ENCODE measurements at regions not wholly inside any gene's neighbourhood (a gene's known extent, or its start where the extent isn't known, plus 50 kb on each side); places are given as distances from the start of the nearest gene placed in this dataset.

DNA sequence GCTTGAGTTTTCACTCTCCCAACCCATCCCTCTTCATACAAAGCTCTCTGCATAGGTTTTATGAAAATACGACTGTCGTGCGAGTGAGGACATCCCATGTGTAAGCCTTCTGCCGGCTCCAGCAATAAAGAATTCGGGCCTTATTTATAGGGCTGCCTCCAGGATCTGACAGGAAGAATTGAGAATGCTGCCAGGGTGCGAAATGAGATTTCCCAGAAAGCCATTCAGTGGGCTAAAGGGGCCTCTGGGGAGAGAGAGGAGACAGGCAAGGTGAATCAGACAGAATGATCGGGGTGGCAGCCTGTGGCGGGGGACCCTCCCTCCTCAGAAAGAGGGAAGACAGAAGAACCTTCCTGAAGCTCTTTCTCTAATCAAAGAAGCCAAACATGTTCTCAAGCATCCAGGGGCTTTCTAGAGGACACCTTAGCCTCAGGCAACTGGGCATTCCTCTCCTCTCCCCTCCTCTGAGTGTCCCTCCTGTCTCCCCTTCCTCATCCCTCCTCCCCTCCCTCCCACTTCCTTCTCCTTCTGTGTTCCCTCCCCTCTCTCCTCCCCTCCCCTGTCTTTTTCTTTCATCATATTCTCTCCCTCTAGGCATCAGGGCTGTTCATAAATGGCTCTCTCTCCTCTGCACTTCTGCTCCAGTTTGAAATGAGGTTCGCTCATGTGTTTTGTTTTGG lies 410.9 kb downstream of the TYW1 start:
- TF ChIP-seq, protein P1, sequence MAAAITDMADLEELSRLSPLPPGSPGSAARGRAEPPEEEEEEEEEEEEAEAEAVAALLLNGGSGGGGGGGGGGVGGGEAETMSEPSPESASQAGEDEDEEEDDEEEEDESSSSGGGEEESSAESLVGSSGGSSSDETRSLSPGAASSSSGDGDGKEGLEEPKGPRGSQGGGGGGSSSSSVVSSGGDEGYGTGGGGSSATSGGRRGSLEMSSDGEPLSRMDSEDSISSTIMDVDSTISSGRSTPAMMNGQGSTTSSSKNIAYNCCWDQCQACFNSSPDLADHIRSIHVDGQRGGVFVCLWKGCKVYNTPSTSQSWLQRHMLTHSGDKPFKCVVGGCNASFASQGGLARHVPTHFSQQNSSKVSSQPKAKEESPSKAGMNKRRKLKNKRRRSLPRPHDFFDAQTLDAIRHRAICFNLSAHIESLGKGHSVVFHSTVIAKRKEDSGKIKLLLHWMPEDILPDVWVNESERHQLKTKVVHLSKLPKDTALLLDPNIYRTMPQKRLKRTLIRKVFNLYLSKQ (tag by site-specific recombination; IDR thresholded peaks at IDR 0.05; ENCODE audit: borderline replicate concordance) = no peak
- no peak for TF ChIP-seq ZNF48 (tag by site-specific recombination; IDR thresholded peaks at IDR 0.05)
- no peak for TF ChIP-seq ZNF624 (tag by site-specific recombination; IDR thresholded peaks at IDR 0.05)
- TF ChIP-seq SP3 (tag by site-specific recombination; IDR thresholded peaks at IDR 0.05) = no peak
- POLR2A ChIA-PET = no interaction called here
- H3K4me1 ChIP-seq (ENCODE audit: control insufficient read depth, insufficient read depth, low read length) = no peaks in the 10 kb centered on the region
- no peak overlapping the region for H3K4me3 ChIP-seq (ENCODE audit: low read depth, low read length)
- no peak overlapping the region for H3K27ac ChIP-seq (ENCODE audit: extremely low read depth, low read depth, low read length)
- H3K36me3 ChIP-seq (ENCODE audit: control insufficient read depth in 2 of 2, insufficient read depth in 1 of 2, low read length in 2 of 2) = no peaks in the 10 kb centered on the region
- CTCF ChIA-PET = no interaction called here
- no peaks in the 10 kb centered on the region for H3K9me3 ChIP-seq (ENCODE audit: control insufficient read depth, insufficient read depth, low read depth, low read length)

DNA sequence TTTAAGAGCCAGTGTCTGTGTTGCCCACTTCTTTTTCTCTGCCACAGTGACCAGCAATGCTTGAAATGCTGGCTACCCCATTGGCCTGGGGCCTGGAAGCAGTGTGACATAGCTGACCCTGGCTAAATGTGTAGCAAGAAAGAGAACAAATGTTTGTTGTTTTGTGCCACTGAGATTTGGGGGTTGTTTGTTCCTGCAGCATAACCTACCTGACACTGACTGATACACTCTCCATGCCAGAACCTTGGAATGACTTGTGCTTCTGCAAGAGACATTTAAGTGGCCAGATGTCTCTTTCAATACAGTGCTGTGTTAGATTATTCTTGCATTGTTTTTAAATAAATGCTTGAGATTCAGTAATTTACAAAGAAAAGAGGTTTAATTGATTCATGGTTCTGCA lies 411.5 kb downstream of the TYW1 start:
- H3K9me3 ChIP-seq (ENCODE audit: control insufficient read depth, insufficient read depth, low read depth, low read length) = no peaks in the 10 kb centered on the region
- no peaks in the 10 kb centered on the region for H3K4me1 ChIP-seq (ENCODE audit: control insufficient read depth, insufficient read depth, low read length)
- ChIA-PET CTCF (interaction anchor here (0.6 kb wide), 1 partner anchor 10 kb away, joined by 3 read pairs; no protein-coding TSS in a partner anchor), POLR2A (no interaction called here)
- H3K4me3 ChIP-seq (ENCODE audit: low read depth, low read length) = no peak overlapping the region
- TF ChIP-seq KLF9 (tag by site-specific recombination; IDR thresholded peaks at IDR 0.05; ENCODE audit: low read depth) = no peak
- no peak for TF ChIP-seq ZNF621 (tag by site-specific recombination; IDR thresholded peaks at IDR 0.05)
- TF ChIP-seq, protein P2, sequence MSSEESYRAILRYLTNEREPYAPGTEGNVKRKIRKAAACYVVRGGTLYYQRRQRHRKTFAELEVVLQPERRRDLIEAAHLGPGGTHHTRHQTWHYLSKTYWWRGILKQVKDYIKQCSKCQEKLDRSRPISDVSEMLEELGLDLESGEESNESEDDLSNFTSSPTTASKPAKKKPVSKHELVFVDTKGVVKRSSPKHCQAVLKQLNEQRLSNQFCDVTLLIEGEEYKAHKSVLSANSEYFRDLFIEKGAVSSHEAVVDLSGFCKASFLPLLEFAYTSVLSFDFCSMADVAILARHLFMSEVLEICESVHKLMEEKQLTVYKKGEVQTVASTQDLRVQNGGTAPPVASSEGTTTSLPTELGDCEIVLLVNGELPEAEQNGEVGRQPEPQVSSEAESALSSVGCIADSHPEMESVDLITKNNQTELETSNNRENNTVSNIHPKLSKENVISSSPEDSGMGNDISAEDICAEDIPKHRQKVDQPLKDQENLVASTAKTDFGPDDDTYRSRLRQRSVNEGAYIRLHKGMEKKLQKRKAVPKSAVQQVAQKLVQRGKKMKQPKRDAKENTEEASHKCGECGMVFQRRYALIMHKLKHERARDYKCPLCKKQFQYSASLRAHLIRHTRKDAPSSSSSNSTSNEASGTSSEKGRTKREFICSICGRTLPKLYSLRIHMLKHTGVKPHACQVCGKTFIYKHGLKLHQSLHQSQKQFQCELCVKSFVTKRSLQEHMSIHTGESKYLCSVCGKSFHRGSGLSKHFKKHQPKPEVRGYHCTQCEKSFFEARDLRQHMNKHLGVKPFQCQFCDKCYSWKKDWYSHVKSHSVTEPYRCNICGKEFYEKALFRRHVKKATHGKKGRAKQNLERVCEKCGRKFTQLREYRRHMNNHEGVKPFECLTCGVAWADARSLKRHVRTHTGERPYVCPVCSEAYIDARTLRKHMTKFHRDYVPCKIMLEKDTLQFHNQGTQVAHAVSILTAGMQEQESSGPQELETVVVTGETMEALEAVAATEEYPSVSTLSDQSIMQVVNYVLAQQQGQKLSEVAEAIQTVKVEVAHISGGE (tag by site-specific recombination; conservative IDR thresholded peaks at IDR 0.05; ENCODE audit: low read depth) = no peak
- no peak for TF ChIP-seq ZNF510 (tag by site-specific recombination; IDR thresholded peaks at IDR 0.05; ENCODE audit: insufficient replicate concordance)
- TF ChIP-seq ZNF600 (tag by site-specific recombination; IDR thresholded peaks at IDR 0.05) = no peak
- no peak for TF ChIP-seq ZNF266 (tag by site-specific recombination; IDR thresholded peaks at IDR 0.05; ENCODE audit: low read depth)
- TF ChIP-seq, protein P3, sequence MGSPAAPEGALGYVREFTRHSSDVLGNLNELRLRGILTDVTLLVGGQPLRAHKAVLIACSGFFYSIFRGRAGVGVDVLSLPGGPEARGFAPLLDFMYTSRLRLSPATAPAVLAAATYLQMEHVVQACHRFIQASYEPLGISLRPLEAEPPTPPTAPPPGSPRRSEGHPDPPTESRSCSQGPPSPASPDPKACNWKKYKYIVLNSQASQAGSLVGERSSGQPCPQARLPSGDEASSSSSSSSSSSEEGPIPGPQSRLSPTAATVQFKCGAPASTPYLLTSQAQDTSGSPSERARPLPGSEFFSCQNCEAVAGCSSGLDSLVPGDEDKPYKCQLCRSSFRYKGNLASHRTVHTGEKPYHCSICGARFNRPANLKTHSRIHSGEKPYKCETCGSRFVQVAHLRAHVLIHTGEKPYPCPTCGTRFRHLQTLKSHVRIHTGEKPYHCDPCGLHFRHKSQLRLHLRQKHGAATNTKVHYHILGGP (tag by site-specific recombination; IDR thresholded peaks at IDR 0.05) = no peak
- TF ChIP-seq, protein P4, sequence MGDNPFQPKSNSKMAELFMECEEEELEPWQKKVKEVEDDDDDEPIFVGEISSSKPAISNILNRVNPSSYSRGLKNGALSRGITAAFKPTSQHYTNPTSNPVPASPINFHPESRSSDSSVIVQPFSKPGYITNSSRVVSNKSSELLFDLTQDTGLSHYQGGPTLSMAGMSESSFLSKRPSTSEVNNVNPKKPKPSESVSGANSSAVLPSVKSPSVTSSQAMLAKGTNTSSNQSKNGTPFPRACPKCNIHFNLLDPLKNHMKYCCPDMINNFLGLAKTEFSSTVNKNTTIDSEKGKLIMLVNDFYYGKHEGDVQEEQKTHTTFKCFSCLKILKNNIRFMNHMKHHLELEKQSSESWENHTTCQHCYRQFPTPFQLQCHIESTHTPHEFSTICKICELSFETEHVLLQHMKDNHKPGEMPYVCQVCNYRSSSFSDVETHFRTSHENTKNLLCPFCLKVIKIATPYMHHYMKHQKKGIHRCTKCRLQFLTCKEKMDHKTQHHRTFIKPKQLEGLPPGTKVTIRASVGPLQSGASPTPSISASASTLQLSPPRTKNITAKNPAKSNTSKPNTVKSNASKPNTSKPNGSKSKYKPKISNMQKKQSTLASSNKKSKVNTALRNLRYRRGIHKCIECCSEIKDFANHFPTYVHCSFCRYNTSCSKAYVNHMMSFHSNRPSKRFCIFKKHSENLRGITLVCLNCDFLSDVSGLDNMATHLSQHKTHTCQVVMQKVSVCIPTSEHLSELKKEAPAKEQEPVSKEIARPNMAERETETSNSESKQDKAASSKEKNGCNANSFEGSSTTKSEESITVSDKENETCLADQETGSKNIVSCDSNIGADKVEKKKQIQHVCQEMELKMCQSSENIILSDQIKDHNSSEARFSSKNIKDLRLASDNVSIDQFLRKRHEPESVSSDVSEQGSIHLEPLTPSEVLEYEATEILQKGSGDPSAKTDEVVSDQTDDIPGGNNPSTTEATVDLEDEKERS (tag by site-specific recombination; IDR thresholded peaks at IDR 0.05) = no peak
- TF ChIP-seq, protein P5, sequence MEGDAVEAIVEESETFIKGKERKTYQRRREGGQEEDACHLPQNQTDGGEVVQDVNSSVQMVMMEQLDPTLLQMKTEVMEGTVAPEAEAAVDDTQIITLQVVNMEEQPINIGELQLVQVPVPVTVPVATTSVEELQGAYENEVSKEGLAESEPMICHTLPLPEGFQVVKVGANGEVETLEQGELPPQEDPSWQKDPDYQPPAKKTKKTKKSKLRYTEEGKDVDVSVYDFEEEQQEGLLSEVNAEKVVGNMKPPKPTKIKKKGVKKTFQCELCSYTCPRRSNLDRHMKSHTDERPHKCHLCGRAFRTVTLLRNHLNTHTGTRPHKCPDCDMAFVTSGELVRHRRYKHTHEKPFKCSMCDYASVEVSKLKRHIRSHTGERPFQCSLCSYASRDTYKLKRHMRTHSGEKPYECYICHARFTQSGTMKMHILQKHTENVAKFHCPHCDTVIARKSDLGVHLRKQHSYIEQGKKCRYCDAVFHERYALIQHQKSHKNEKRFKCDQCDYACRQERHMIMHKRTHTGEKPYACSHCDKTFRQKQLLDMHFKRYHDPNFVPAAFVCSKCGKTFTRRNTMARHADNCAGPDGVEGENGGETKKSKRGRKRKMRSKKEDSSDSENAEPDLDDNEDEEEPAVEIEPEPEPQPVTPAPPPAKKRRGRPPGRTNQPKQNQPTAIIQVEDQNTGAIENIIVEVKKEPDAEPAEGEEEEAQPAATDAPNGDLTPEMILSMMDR (tag by site-specific recombination; IDR thresholded peaks at IDR 0.05) = no peak
- TF ChIP-seq, protein P6, sequence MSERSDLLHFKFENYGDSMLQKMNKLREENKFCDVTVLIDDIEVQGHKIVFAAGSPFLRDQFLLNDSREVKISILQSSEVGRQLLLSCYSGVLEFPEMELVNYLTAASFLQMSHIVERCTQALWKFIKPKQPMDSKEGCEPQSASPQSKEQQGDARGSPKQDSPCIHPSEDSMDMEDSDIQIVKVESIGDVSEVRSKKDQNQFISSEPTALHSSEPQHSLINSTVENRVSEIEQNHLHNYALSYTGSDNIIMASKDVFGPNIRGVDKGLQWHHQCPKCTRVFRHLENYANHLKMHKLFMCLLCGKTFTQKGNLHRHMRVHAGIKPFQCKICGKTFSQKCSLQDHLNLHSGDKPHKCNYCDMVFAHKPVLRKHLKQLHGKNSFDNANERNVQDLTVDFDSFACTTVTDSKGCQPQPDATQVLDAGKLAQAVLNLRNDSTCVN (tag by site-specific recombination; optimal IDR thresholded peaks at IDR 0.05) = no peak
- TF ChIP-seq ZNF404 (tag by site-specific recombination; IDR thresholded peaks at IDR 0.05) = no peak
- TF ChIP-seq ZNF623 (tag by site-specific recombination; IDR thresholded peaks at IDR 0.05) = no peak
- no peak for TF ChIP-seq RBAK (tag by site-specific recombination; IDR thresholded peaks at IDR 0.05)
- no peak overlapping the region for H3K27ac ChIP-seq (ENCODE audit: extremely low read depth, low read depth, low read length)
- no peaks in the 10 kb centered on the region for H3K36me3 ChIP-seq (ENCODE audit: control insufficient read depth in 2 of 2, insufficient read depth in 1 of 2, low read length in 2 of 2)

Data from HEK293 (cell line).